Urinary bladder (tissue), 3 donors: ENCODE measurements at regions not wholly inside any gene's neighbourhood (a gene's known extent, or its start where the extent isn't known, plus 50 kb on each side); places are given as distances from the start of the nearest gene placed in this dataset.

Experiments used
- DNase-seq: peaks from one replicate; pipeline ENCODE4 v3.0.0-alpha.2; 2015; ENCODE audit errors: extremely low spot score
- H3K27ac ChIP-seq: one replicate; pipeline ENCODE4 v1.5.1; 2013; ENCODE audit warnings: low read depth, mild to moderate bottlenecking, moderate library complexity
- H3K36me3 ChIP-seq: one replicate; pipeline ENCODE4 v1.6.1; 2013; ENCODE audit warnings: mild to moderate bottlenecking, moderate library complexity; ENCODE audit not compliant: insufficient read depth
- H3K4me1 ChIP-seq: one replicate; pipeline ENCODE4 v1.6.1; 2013; ENCODE audit warnings: mild to moderate bottlenecking, moderate library complexity; ENCODE audit not compliant: insufficient read depth
- H3K4me3 ChIP-seq: one replicate; pipeline ENCODE4 v1.5.1; 2013; ENCODE audit warnings: low read depth, low read length
- WGBS: extraction: QIAGEN DNeasy Blood & Tissue Kit; methylation state at CpG from one replicate; pipeline ENCODE4 v1.1.7; 2013; 5-methylcytosine and 5-hydroxymethylcytosine counted together
- donor health status: healthy with polysubstance abuse.
- donor health status: healthy.

- Histone ChIP-seq H3K27ac (no peak overlapping the region), H3K4me1 (no peaks in the 10 kb centered on the region), H3K36me3 (no peaks in the 10 kb centered on the region), H3K4me3 (no peak overlapping the region)
- DNase-seq, result no peak
Measured at GRCh38 chr6:105616521-105616920, 213.6 kb upstream of the PREP start.

GRCh38 chr6:105611606-105612005 is 208.7 kb upstream of the PREP start:
- Histone ChIP-seq H3K4me3 (no peak overlapping the region), H3K36me3 (no peaks in the 10 kb centered on the region), H3K4me1 (no peaks in the 10 kb centered on the region), H3K27ac (no peak overlapping the region)
- WGBS, result 38% methylated on average over 2 of the region's 2 CpGs
- DNase-seq, result no peak

GRCh38 chr6:105609375-105609991 is 206.6 kb upstream of the PREP start:
- 56% methylated on average over 14 of the region's 14 CpGs for WGBS
- peaks cover 2% of the 10 kb centered on the region for H3K4me1 ChIP-seq
- peak overlapping the region; percentile 3 for H3K27ac ChIP-seq
- no peaks in the 10 kb centered on the region for H3K36me3 ChIP-seq
- no peak for DNase-seq
- no peak overlapping the region for H3K4me3 ChIP-seq

GRCh38 chr6:105608711-105609374 is 206.0 kb upstream of the PREP start:
- DNase-seq, result no peak
- H3K27ac ChIP-seq, result no peak overlapping the region
- no peaks in the 10 kb centered on the region for H3K36me3 ChIP-seq
- H3K4me1 ChIP-seq, result peaks cover 2% of the 10 kb centered on the region
- no peak overlapping the region for H3K4me3 ChIP-seq
- 83% methylated on average over 10 of the region's 10 CpGs for WGBS

GRCh38 chr6:105607636-105608621 is 205.0 kb upstream of the PREP start:
- H3K4me1 ChIP-seq, result peaks cover 2% of the 10 kb centered on the region
- DNase-seq, result no peak
- no peak overlapping the region for H3K4me3 ChIP-seq
- H3K27ac ChIP-seq, result no peak overlapping the region
- no peaks in the 10 kb centered on the region for H3K36me3 ChIP-seq
- 81% methylated on average over 5 of the region's 5 CpGs for WGBS

- Histone ChIP-seq H3K4me3 (no peak overlapping the region), H3K27ac (no peak overlapping the region), H3K36me3 (no peaks in the 10 kb centered on the region), H3K4me1 (peaks cover 2% of the 10 kb centered on the region)
- DNase-seq, result no peak
- WGBS, result 98% methylated on average over 3 of the region's 3 CpGs
Measured at GRCh38 chr6:105606831-105607463, 204.1 kb upstream of the PREP start.

GRCh38 chr6:105604587-105604884 is 201.7 kb upstream of the PREP start:
- no peak overlapping the region for H3K4me3 ChIP-seq
- DNase-seq, result no peak
- no peak overlapping the region for H3K27ac ChIP-seq
- 49% methylated on average over 3 of the region's 3 CpGs for WGBS
- H3K4me1 ChIP-seq, result peaks cover 4% of the 10 kb centered on the region
- H3K36me3 ChIP-seq, result no peaks in the 10 kb centered on the region

GRCh38 chr6:105603788-105604586 is 201.1 kb upstream of the PREP start:
- DNase-seq, result peak; percentile 77
- no peak overlapping the region for H3K27ac ChIP-seq

GRCh38 chr6:105601541-105602236 is 198.8 kb upstream of the PREP start:
- Histone ChIP-seq H3K4me1 (peaks cover 4% of the 10 kb centered on the region), H3K27ac (no peak overlapping the region), H3K4me3 (no peak overlapping the region), H3K36me3 (no peaks in the 10 kb centered on the region)
- 45% methylated on average over 7 of the region's 7 CpGs for WGBS
- DNase-seq, result no peak

More at GRCh38 chr6:105603788-105604586, 201.1 kb upstream of the PREP start:
- WGBS, result 17% methylated on average over 4 of the region's 4 CpGs
- Histone ChIP-seq H3K36me3 (no peaks in the 10 kb centered on the region), H3K4me3 (no peak overlapping the region), H3K4me1 (peaks cover 4% of the 10 kb centered on the region)

- H3K27ac ChIP-seq, result no peak overlapping the region
- H3K36me3 ChIP-seq, result no peaks in the 10 kb centered on the region
- H3K4me3 ChIP-seq, result no peak overlapping the region
- WGBS, result 84% methylated on average over 9 of the region's 9 CpGs
- peaks cover 4% of the 10 kb centered on the region for H3K4me1 ChIP-seq
- DNase-seq, result no peak
Measured at GRCh38 chr6:105600336-105601260, 197.7 kb upstream of the PREP start.

GRCh38 chr6:105598264-105598663 is 195.4 kb upstream of the PREP start:
- Histone ChIP-seq H3K27ac (no peak overlapping the region), H3K4me1 (peaks cover 2% of the 10 kb centered on the region), H3K4me3 (no peak overlapping the region), H3K36me3 (no peaks in the 10 kb centered on the region)
- 79% methylated on average over 3 of the region's 3 CpGs for WGBS
- no peak for DNase-seq

GRCh38 chr6:105596284-105596755 is 193.4 kb upstream of the PREP start:
- H3K4me1 ChIP-seq, result no peaks in the 10 kb centered on the region
- no peak overlapping the region for H3K4me3 ChIP-seq
- peak overlapping the region; percentile 2 for H3K27ac ChIP-seq
- no peak for DNase-seq
- no peaks in the 10 kb centered on the region for H3K36me3 ChIP-seq
- WGBS, result 18% methylated on average over 4 of the region's 4 CpGs
